COR-L47 (cell line): ENCODE measurements at regions not wholly inside any gene's neighbourhood (a gene's known extent, or its start where the extent isn't known, plus 50 kb on each side); places are given as distances from the start of the nearest gene placed in this dataset.
"Not testable (repeated sequence)": the region's sequence is repeated elsewhere in the genome, so short reads cannot be mapped to it uniquely, and the experiment has no call there.

ENCODE experiments used
- DNase-seq: peaks from one replicate; lab custom pipeline; 2025; lab: John Stamatoyannopoulos, UW

- no peak for DNase-seq
Observed at GRCh38 chr2:226578879-226579278, 220.7 kb downstream of the IRS1 start.

GRCh38 chr2:226578373-226578772 is 221.2 kb downstream of the IRS1 start:
- DNase-seq = no peak

DNA sequence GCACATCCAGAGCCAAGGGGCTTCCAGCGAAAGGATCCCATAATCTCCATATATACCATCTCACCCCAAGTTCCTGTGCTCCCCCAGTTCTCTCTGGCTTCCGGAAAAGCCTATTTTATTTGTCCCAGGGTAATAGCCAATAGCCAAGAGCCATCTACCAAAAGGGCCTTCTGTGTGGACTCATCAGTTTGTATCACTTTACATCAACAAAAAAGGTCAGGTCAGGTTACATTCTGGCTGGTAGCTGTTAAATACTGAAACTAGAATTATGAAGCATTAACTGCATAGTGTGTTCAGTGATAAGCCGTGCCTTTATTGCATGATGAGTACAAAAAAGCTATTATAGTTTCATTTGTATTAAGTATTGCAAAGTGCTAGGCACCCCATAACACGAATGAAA is 223.7 kb downstream of the IRS1 start:
- no peak for DNase-seq

- no peak for DNase-seq
Observed at GRCh38 chr2:226573158-226573557, 226.5 kb downstream of the IRS1 start.

- DNase-seq = no peak
Observed at GRCh38 chr2:226564667-226565066, 235.0 kb downstream of the IRS1 start.

- DNase-seq = no peak
Observed at GRCh38 chr2:226561962-226562361, 237.7 kb downstream of the IRS1 start.

DNA sequence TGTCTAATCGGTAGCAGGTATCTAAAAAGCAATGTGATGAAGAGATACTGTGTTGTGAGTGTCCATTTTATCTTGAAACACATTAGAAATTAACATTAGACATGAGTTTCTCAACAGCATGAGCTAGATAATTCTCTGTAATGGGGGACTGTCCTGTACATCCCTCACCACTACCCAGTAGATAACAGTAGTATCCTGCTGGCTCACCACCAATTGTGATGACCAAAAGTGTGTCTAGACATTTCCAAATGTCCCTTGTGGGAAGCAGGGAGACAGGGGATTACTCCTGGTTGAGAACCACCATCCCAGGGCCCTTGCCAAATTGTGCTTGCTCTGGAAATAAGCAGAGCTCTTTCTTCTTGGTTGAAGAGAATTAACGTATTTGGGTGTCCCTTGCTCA is 239.3 kb downstream of the IRS1 start:
- no peak for DNase-seq

- no peak for DNase-seq
Observed at GRCh38 chr2:226559536-226559935, 240.1 kb downstream of the IRS1 start.

DNA sequence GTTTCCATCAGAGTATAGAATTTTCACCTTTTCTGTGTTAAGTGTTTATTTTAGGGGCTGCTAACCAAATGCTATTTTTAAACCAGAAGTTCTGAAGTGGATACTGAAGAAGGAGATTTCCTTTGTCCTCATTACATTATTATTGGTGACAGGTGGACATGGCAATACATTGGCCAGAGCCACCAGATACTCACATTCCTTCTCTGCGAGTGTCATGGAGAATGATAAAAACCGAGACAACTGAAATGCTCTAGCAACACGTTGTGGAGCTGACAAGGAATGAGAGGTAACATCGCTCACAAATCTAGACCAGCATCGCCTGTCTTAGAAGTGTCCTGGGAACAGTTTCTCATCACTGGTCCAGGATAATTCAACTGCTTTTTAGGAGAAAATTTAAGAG is 241.2 kb downstream of the IRS1 start:
- DNase-seq = no peak

DNA sequence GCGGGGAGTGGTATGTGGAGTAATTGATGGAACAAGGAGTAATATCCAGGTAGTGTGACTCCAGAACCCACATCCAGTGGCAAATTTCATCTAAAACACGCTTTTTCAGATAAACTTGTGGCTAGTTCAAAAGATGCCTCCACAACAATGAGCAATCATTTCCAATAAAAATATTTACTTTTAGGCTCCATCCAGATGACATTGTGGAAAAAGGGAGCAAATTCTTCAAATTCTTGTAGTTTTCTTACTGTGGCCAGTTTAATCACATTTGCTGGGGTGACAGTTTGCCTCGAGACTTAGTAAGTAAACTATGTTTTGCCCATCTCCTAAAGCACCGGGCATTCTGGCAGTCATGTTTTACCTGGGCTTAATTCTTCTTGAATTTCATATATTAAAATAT is 243.6 kb downstream of the IRS1 start:
- no peak for DNase-seq

GRCh38 chr2:226554701-226555100 is 244.9 kb downstream of the IRS1 start:
- no peak for DNase-seq

GRCh38 chr2:226553333-226553732 is 246.3 kb downstream of the IRS1 start:
- no peak for DNase-seq

DNA sequence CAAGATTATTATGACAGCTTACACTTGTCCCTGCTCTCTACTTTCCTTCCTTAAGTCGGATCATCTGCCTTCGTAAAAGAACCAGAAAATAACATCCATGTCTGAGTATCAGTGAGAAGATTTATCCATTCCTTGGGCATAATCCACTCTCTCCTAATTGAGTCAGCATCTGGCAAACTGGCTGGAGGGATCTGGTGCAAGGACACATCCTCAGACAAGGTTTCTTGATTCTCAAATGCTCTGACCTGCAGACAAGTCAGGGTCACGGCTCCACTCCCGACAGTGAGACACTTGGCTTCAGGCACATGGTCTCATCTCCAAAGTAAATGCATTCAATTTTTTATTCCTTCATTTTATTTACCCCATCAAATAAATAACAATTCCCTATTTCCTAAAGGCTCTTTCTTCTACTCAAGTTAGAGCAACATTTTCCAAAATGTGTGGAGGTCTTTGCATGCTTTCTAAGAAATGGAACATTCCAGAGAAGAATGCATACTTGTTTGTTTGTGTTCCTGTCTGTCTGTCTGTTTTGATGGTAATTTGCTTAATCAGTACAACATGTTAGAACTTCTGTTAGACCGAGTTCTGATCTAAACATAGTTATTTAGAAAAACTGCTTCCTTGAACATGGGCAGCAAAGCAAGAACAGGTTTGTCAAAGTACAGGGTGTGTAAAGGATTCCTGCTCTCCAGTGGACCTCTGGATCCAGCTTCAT is 246.9 kb downstream of the IRS1 start:
- DNase-seq = no peak

GRCh38 chr2:226551522-226552250 is 247.9 kb downstream of the IRS1 start:
- DNase-seq = no peak

GRCh38 chr2:226550801-226551200 is 248.8 kb downstream of the IRS1 start:
- no peak for DNase-seq

DNA sequence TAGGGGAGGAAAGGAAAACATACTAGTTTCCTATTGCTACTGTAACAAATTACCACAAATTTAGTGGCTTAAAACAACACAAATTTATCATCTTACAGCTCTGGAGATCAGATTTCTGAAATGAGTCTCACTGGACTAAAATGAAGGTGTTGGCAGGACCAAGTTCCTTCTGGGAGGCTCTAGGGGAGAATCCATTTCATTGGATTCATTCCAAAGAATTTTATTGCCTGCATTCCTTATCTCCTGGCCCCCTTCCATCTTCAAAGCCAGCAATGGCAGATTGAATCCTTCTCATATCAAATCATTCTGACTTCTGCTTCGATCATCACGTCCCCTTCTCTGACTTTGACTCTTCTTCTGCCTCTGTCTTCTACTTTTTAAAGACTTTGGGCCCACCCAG is 250.9 kb downstream of the IRS1 start:
- DNase-seq = no peak

DNA sequence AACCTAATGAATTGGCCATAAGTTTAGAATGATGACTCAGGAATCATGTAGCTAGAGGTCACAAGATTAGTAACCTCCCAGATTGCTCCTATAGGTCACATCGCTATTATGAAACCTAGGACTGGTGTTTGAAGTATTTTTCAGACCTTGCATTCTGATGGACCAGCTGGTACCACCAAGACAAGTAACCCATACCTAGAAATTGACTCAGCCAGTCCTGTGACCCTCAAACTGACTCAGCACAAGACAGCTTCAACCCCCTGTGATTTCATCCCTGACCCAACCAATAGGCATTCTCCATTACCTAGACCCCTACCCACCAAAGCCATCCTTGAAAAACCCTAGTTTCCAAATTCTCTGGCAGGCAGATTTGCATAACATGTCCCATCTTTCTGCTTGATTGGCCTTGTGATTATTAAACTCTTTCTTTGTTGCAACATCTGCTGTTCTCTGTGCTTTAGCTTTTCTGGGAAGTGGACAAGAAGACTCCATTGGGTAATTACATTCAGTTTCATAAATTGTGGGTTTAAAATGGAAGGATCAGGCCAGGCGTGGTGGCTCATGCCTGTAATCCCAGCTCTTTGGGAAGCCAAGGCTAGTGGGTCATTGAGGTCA is 254.9 kb downstream of the IRS1 start:
- no peak for DNase-seq

DNA sequence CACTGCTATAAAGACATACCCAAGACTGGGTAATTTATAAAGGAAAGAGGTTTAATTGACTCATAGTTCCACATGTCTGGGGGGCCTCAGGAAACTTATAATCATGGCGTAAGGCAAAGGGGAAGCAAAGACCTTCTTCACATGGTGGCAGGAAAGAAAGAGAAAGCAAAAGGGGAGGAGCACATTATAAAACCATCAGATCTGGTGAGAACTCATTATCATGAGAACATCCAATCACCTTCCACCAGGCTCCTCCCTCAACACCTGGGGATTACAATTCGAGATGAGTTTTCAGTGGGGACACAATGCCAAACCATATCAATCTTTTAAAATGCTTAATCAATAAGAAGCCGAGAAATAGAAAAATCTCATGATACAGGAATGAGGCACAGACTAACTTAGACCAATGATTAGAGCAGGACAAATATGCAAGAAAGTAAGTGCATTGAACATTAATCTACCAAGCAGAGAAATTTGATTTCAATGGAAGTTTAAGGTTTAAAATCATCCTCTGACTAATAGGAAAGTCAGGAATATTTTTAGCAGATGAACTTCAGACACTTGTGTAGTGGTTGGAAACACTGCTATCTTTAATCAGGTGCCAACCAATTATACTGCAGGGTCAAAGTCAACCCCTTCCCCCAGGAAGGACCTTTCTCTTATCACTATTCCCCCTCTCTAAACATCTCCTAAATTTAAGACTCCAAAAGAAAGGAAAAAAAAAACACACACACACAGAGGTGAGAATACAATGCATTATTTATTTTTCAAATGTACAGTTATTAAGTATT is 259.2 kb downstream of the IRS1 start:
- DNase-seq = no peak

GRCh38 chr2:226536410-226536809 is 263.2 kb downstream of the IRS1 start:
- DNase-seq = no peak

DNA sequence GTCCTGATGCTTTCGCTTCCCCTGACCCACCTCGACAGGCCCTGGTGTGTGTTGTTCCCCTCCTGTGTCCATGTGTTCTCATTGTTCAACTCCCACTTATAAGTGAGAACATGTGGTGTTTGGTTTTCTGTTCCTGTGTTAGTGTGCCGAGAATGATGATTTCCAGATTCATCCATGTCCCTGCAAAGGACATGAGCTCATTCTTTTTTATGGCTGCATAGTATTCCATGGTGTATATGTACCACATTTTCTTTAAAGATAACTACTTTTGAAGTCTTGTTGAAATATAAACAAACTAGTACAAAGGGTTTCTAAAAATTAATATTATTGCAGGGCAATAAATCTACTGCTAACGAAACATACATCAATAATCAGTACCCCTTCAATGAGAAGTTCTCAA is 266.6 kb downstream of the IRS1 start:
- not testable (repeated sequence) for DNase-seq

- no peak for DNase-seq
Observed at GRCh38 chr2:226531061-226531810, 268.4 kb downstream of the IRS1 start.

DNA sequence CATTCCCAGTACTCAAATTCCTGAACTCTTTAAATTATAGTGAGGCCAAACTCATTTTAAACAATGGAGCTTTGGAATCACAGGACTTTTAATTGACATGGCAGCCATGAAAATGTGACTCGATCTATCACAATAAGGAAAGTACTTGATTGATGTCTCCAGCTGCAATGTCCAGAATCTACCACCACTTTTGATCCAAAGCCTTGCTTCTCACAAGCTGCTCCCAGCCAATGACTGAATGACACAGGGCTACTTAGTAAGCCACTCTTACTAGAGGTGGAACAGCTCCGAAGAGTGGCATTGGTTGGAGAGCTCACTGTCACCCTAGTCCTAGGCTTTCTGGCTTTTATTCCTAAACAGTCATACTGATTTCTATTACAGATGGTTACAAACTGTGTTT is 270.1 kb downstream of the IRS1 start:
- DNase-seq = no peak
